GM21723 (cell line): ENCODE measurements at regions not wholly inside any gene's neighbourhood (a gene's known extent, or its start where the extent isn't known, plus 50 kb on each side); places are given as distances from the start of the nearest gene placed in this dataset.
"Not testable (repeated sequence)": the region's sequence is repeated elsewhere in the genome, so short reads cannot be mapped to it uniquely, and the experiment has no call there.

ENCODE experiments used
- ATAC-seq: cut with Tn5 transposase; IDR thresholded peaks from one replicate; pipeline ENCODE4 v1.9.1; 2021; ENCODE audit warnings: mild to moderate bottlenecking, moderate library complexity; ENCODE audit not compliant: unreplicated experiment

GRCh38 chr12:76292891-76293290 is 55.3 kb downstream of the BBS10 start:
- ATAC-seq: not testable (repeated sequence)

DNA sequence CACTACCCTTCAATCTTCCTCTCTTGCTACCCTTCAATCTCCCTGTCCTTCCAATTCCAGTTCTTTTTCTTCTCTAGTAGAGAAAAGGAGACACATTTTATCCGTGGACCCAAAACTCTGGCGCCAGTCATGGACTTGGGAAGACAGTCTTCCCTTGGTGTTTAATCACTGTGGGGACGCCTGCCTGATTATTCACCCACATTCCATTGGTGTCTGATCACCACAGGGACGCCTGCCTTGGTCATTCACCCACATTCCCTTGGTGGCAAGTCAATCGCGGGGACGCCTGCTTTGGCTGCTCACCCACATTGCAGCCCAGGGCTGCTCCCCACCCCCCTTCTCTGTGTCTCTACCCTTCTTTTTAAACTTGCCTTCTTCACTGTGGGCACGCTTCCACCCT is 55.9 kb downstream of the BBS10 start:
- ATAC-seq: not testable (repeated sequence)

DNA sequence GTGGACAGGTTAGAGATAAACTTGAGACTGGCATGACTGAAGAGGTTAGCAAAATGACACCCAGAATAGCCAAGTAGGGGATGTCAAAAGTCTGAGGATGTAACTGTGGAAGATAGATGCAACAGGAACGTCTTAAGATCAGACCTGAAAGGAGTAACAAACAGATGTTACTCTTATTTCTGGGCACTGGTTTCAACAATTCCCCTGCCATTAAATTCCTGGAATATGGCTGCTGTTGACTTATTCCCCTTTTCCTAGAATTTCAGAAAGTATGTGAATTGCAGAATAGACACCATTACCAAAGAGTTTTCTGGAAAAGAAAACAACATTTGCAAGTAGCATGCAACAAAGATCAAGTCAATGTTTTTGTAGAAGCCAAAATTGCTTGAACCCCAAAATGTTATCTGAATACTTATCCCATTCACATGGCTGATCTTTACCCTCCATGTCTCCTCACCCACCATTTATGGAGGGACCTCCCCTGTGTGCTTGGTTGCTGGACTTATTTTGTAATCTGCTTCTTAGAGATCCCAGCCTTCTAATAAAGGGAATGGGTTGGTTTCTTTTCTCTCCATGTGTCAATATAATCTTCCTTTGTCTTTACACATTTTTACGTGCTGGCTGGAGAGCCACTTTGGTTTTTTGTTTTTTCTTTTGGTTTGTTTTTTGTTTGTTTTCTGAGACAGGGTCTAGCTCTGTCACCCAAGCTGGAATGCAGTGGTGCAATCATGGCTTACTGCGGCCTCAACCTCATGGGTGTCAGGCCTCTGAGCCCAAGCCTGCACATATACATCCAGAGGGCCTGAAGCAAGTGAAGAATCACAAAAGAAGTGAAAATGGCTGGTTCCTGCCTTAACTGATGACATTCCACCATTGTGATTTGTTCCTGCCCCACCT is 57.0 kb downstream of the BBS10 start:
- no peak for ATAC-seq

- ATAC-seq: no peak
These were observed 60.0 kb downstream of the BBS10 start for GRCh38 chr12:76288218-76288617.

GRCh38 chr12:76284816-76285750 is 63.1 kb downstream of the BBS10 start:
- no peak for ATAC-seq

GRCh38 chr12:76282744-76283143 is 65.5 kb downstream of the BBS10 start:
- ATAC-seq: no peak

DNA sequence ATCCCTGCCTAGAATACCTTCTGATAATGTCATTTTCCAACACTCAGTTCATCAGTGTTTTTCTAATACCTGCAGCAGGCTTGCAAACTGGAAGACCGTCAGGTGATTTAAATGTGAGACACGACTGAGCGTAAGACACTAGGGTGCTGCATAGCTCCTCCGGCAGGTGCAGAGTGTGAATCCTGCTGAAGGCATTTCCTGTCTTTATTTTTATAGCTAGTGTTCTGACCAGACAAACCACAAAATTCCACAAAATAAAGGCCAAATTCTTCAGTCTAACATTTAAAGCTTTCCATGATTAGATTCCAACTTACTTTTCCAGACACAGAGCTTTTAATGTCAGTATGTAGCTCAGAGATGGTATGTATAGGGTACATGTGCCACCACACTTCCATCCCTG is 70.7 kb downstream of the BBS10 start:
- ATAC-seq: no peak

DNA sequence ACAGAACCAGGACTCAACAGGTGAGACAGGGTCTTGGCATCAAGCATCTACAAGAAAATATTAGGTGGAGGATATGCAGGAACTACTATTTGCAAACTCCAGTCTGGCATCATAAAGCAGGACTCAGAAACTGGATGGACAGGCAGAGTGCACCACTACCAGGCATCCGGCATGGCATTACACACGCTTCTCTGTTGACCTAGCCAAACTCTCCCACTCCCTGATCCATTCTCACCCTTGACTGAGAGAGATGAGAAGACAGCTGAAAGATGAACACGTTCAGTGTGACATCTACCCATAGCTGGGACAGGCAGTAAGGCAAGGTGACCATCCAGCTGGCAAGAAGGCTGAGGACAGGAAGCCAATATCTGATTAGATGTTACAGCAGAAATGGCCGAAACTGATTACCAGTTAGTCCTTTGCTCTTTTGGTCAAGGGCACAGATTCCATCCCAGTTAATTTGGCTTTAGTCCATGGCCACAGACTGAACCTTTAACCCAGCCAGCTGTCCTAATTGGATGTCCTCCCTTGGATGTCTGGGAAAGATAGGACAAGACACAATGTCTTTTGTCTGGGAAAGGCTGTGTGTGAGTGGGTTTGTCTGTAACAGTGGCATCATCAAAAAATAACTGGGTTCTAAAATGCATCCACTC is 71.6 kb downstream of the BBS10 start:
- no peak for ATAC-seq

GRCh38 chr12:76275511-76276093 is 72.6 kb downstream of the BBS10 start:
- no peak for ATAC-seq

DNA sequence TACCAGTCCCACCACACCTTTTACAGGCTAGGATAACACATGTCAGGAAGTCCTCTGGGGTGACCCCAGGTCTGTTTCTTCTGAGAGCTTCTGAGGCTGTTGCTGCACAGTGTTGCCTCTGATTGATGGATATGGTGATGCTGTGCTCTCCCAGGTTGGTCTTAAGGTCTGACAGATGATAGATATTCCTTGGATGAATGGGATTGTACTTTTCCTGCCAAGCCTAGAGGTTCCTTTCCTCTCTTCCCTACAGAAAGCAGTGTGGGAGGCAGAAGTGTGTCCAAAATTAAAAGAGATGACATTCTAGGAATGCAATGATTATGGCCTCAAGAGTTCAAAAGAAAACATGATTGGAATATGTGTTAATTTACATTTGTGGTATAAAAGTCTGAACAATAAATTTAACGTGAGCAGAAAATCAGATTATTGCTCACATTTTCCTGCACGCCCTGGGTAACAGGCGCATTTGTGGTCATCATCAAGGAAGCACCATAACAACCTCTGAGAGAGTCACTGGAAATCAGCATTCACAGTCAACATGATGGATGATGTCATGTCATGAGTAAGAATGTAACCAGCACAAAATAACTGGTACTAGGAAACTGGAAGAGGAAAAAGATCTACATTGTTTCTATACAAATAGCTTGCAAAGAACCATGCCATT is 73.7 kb downstream of the BBS10 start:
- no peak for ATAC-seq

- ATAC-seq: no peak
These were observed 75.9 kb downstream of the BBS10 start for GRCh38 chr12:76272287-76272686.

- ATAC-seq: no peak
These were observed 77.4 kb downstream of the BBS10 start for GRCh38 chr12:76270657-76271358.

DNA sequence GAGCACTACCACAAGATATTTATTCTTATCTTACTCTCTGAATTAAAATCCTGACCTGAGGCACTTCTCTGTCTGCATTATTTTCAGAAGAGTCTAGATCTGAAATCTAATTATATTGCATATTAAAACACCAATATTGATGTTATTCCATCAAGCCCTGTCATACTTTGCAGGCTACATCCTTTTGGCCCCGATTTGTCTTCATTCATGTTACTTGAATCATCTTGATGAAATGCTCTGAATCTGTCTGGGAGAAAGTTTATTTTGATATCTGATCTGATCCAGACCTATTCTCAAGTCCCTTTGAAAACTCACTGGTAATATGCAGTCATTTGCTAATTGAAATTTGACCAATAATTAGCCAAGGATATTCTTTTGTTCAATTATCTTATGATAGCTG is 79.9 kb downstream of the BBS10 start:
- ATAC-seq: no peak

GRCh38 chr12:76266797-76267196 is 81.4 kb downstream of the BBS10 start:
- no peak for ATAC-seq

DNA sequence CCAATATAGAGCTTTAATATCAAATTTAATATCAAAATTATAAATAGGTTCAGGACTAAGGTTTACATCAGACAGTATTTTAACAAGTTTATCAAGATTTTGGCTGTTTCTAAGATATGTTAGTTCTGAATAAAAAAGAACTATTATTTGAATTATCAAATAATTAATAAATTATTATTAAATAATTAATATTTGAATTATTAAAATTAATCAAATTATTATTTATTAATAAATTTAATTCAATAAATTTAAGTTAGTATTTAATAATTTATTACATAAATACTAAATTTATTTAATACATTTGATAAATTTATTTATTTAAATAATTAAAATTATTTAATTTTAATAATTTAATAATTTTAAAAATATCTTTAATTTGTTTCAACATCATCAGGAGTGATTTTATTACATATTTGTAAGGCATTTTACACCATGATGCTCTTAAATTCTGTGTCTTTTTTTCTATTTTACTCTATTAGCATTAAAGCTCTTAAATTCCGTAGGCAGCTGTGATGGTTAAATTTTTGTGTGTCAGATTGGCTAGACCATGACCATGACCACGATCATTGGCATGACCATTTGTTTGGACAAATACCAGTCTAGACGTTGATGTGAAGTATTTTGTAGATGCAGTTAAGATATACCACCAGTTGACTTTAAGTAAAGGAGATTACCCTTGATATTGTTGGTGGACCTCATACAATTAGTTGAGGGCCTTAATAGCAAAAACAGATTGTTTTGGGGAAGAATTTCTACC is 82.6 kb downstream of the BBS10 start:
- no peak for ATAC-seq

DNA sequence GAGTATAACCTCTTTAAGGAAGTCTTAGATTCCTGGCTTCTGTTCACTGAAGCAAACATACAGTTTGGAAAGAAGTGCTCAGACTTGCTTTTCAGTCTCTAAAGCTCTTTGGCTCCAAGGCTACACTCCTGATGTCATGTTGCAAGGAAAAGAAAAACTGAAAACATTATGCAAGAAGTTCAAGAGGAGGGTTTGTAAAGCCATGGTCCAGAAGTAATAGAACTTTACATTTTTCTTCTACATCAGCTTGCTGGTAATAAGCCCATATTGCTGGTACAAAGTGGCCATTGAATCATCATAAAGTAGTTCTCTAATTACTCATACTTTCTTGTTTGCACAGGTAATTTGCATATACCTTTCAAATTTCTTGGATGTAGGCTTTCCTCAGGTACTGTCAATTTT is 83.6 kb downstream of the BBS10 start:
- no peak for ATAC-seq

DNA sequence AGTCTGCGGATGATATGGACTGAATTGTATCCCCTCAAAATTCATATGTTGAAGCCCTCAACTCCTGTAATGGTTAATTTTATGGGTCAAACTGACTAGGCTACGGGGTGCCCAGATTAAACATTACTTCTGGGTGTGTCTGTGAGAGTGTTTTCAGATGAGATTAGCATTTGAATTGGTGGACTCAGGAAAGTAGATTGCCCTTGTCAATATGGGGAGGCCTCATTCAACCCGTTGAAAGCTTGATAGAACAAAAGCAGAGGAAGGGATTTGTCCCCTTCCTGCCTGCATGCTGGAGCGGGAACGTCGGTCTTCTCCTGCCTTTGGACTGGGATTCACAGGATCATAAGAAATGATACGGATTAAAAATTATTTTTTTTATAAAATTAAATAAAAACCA is 84.5 kb downstream of the BBS10 start:
- ATAC-seq: no peak

DNA sequence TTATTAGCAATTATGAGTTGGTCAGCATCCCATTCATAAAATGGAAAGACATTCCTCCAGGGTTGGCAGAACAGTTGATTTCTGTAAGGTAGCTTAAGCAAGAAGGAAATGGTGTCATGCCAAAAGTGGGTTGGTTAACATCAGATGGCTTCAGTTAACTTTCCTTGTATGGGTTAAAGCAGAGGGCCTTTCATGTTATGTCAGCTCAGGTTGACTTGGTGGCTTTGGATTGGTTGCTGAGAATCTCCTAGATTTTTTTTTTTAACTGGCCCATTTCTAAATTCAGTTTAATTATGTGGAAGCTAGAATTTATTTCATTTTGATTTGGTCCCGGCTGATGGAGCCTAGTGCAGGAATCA is 87.8 kb downstream of the BBS10 start:
- ATAC-seq: no peak
